SH-SY5Y (cell line): ENCODE measurements at regions not wholly inside any gene's neighbourhood (a gene's known extent, or its start where the extent isn't known, plus 50 kb on each side); places are given as distances from the start of the nearest gene placed in this dataset.

Source experiments
- GATA2 ChIP-seq: IDR thresholded peaks from 2 replicates; pipeline ENCODE4 v1.6.1; 2011; ENCODE audit warnings: mild to moderate bottlenecking, low read depth, low read length
- GATA3 ChIP-seq: IDR thresholded peaks from 2 replicates; pipeline ENCODE4 v1.6.1; 2011; ENCODE audit warnings: low read depth, mild to moderate bottlenecking, low read length, moderate library complexity

- TF ChIP-seq GATA2, result no peak
- no peak for TF ChIP-seq GATA3
Measured at GRCh38 chr2:51628917-51629316, 597.0 kb upstream of the NRXN1 start.
